Stimulated activated CD4-positive, alpha-beta T cell treated with anti-CD3 and anti-CD28 coated beads, Interleukin-1b, Interleukin-23, amount 100 ng/mL, for 48 hours (primary cell): ENCODE measurements at regions not wholly inside any gene's neighbourhood (a gene's known extent, or its start where the extent isn't known, plus 50 kb on each side); places are given as distances from the start of the nearest gene placed in this dataset.

Experiments used
- DNase-seq: peaks from one replicate; pipeline ENCODE4 v3.0.0-alpha.2; 2020

DNA sequence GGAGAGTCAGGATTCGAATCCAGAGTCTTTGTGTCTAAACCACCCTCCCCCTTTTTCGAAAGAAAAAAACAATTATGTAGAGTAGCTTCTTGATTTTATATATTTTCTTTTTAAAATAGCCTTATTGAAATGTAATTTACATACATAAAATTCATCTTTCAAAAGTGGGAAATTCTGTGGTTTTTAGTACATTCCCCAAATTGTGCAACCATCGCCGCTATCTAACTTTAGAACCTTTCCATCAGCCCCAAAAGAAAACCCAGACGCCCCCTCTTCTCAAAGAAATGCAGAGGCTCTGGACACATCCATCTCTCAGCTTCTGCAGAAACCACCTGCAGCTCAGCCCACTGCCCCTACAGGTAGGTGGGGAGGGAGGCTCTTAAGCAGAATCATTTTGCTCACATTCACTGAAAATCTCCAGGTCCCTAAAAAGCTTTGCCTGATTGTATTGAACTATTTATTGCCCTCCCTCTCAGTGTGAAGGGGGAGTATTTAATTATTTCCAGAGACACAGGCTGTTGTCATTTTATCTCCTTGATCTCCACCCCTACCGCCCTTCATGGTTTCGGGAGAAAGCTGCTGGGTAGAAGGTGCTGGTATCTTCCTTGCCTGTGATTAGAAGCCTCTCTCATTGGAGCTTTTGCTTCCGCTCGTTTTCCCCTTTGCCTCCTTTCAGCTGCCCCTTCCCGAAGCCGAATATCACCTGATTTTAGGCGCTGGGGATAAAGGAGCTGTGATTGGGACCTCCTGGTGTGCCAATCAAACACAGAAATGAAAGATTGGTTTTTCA is 68.7 kb upstream of the KCNG1 start:
- no peak for DNase-seq

DNA sequence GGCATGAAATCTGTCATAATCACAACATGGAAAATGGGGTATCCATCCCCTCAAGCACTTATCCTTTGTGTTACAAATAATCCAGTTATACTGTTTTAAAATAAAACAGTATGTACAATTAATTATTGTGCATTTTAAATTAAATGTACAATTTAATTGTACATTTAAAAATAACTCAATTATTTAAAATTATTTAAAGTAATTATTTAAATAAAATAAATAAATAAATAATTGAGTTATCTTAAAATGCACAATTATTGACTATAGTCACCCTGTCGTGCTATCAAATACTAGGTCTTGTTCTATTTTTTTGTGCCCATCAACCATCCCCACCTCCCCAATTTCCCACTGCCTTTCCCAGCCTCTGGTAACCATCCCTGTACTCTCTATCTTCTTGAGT is 66.9 kb upstream of the KCNG1 start:
- no peak for DNase-seq

DNA sequence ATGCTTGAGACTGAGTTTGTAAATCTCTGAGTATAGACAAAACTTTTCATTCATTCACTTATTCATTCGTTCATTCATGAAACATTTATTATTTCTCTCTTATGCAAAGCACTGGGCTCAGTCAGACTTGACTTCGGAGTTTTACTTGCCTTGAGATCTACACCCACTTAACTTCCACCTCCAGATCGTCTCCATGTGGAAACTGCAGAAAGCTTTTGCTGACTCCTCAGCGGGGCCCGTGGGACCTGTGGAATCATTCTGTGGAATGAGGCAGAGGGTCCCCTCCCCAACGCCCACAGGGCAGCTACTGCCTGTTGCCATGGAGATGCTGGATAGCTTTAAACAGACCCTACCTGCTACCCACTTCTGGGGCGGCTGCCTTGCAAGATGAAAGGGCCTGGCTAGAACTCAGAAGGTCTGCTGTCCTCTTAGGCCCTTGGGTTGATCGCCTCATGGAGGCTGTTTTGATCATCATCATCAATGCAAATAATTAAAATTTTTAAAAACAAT is 66.4 kb upstream of the KCNG1 start:
- no peak for DNase-seq

DNA sequence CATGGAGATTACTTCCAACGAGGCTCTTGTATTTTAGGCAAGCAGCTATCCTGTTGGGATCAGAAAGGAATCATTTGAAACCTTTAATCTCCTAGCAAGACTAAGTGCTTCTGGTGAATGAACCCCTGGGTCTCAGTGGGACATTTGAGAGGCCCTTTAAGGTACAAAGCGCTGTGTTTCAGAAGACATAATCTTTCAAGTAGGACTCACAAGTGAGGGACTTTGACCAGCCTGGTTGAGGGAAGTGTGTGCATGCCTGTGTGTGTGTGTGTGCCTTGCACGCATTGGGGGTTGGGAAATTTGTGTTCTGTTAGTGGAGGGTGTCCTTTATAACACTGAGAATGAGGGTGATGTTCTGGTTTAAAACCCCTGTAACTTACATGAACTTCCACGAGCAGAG is 64.4 kb upstream of the KCNG1 start:
- no peak for DNase-seq

- DNase-seq = no peak
These were observed 62.9 kb upstream of the KCNG1 start for GRCh38 chr20:51085769-51086168.

- DNase-seq = no peak
These were observed 61.9 kb upstream of the KCNG1 start for GRCh38 chr20:51084593-51085377.

- no peak for DNase-seq
These were observed 60.5 kb upstream of the KCNG1 start for GRCh38 chr20:51083447-51083846.

DNA sequence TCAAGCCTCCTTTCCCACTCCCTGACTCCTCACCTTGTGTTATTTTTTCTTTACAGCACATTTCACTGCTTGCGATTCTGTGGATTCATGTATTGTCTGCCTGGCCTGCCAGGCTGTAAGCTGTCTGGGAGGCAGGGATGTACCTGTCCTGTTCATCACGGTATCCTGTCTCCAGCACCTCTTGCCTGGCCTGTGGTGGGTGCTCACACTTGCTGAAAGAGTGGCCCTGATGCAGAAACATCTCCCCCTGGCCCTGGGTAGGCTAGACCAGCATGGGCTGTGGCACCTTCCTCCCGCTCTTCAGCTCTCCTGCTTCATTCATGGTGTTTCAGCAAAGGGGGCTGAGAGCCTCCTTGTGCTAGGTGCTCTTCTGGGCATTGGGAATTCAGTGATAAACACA is 60.1 kb upstream of the KCNG1 start:
- DNase-seq = no peak

- no peak for DNase-seq
These were observed 57.6 kb upstream of the KCNG1 start for GRCh38 chr20:51080516-51080915.

- no peak for DNase-seq
These were observed 56.6 kb upstream of the KCNG1 start for GRCh38 chr20:51079488-51079887.

DNA sequence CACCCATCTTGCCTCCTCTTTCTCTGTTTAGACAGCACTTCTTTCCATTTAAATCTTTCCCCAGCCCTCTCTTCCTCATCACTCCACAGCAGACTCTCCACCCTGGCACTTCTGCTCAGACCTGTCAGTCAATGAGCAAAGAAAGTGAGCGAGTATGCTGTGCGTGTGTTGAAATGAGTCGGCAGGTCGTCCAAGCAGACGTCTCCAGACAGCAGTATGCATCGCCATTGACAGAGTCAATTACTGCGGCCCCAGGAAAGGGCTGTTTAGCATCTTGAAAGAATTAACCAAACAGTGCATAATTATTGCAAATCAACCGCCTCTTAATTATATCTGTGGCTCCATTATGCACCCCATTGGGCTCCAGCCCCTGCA is 54.8 kb upstream of the KCNG1 start:
- no peak for DNase-seq

DNA sequence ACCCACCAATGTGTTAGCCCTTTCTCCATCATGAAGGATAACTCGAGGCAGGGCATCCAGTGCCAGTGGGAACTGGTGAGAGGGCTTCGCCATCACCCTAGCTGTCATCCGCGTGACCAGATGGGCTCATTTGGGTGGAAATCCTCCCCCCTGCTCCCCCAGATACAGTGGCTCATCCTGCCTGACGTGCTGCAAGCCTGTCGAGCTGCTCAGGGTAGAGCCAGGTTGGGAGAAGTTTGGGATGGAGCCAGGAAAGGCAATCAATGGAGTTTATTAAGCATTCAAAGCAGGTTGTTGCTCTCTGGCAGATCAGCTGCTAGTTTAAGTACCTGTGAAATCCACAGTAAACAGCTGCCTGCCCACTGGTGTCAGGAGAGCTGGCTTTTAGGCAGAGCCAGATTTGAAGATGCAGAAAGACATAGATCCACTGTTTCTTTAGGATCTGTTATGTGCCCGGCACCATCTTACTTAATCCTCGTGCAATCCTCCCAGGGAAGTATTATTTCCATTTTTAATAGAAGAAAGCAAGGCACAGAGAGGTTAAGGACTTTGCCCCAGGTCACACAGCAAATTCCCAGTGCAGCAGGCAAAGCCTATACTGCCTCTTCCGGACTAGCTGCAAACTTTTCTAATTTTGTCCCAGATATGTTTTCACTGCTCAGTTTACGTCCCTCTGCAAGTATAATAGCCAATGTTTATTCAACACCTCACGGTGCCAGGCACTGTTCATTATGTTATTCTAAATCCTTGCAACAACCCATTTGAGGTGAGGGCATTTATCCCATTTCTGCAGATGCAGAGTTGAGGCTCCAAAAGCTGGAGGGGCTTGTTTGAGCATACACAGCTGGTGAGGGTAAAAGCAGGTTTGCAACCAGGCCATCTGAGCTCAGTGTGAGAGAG is 54.1 kb upstream of the KCNG1 start:
- DNase-seq = no peak

GRCh38 chr20:51074062-51074461 is 51.2 kb upstream of the KCNG1 start:
- DNase-seq = no peak
